Body of pancreas (tissue), 4 donors: ENCODE measurements at regions not wholly inside any gene's neighbourhood (a gene's known extent, or its start where the extent isn't known, plus 50 kb on each side); places are given as distances from the start of the nearest gene placed in this dataset.

Experiments
- ATAC-seq: fragments of 150-250 bp; one replicate; pipeline ENCODE4 v1.9.1; 2016
- DNase-seq, 4 donors: peaks; one replicate each; pipeline ENCODE4 v3.0.0-alpha.2; 2019
- H3K27ac ChIP-seq, 4 donors: fragments of 200-600 bp; sonication (generic); 1 replicate in 3 of 4; 2 replicates in 1 of 4; pipeline versions ENCODE4 v1.5.1 to v1.6.1; 2016 to 2019; ENCODE audit warnings: mild to moderate bottlenecking in 1 of 4, mixed read lengths in 1 of 4, moderate library complexity in 1 of 4
- H3K27me3 ChIP-seq, 2 donors: fragments of 200-600 bp; sonication (generic); one replicate each; pipeline ENCODE4 v1.6.0; 2016; ENCODE audit warnings: mild to moderate bottlenecking in 1 of 2
- H3K36me3 ChIP-seq, 2 donors: fragments of 200-600 bp; sonication (generic); replicated peaks in 1 of 2; 2 replicates each; pipeline ENCODE4 v1.5.1; 2016; ENCODE audit warnings: low read depth in 2 of 2; ENCODE audit not compliant: insufficient read depth in 1 of 2
- H3K4me1 ChIP-seq: fragments of 200-600 bp; sonication (generic); one replicate; pipeline ENCODE4 v1.6.0; 2016
- H3K4me3 ChIP-seq, 2 donors: fragments of 200-600 bp; sonication (generic); 1 replicate in 1 of 2; 2 replicates in 1 of 2; pipeline ENCODE4 v1.5.1; 2016 to 2019
- H3K9me3 ChIP-seq, 3 donors: fragments of 200-600 bp; sonication (generic); 1 replicate in 2 of 3; 2 replicates in 1 of 3; pipeline ENCODE4 v1.5.1; 2016
- POLR2A ChIP-seq, 3 donors: fragments of 450-650 bp; IDR thresholded peaks; one replicate each; pipeline ENCODE4 v1.6.1; 2016; ENCODE audit warnings: antibody characterized with exemption in 3 of 3, mild to moderate bottlenecking in 2 of 3
- WGBS, 2 donors: methylation state at CpG; one replicate each; pipeline ENCODE4 v1.1.5; 2017; 5-methylcytosine and 5-hydroxymethylcytosine counted together
- intact Hi-C: fragments of 100-400 bp; cut with DNase I; formaldehyde crosslinking; loops from one replicate; pipeline ENCODE4 v1.15.1; 2023
- TF ChIP-seq, protein P1 (sequence below), 7 experiments: fragments of 450-650 bp in 4 of 7; fragments of 200-600 bp in 3 of 7; sonication (generic) in 3 of 7; IDR thresholded peaks; one replicate each; pipeline ENCODE4 v1.5.1; 2016 to 2019; ENCODE audit warnings: antibody characterized with exemption in 7 of 7

- Histone ChIP-seq H3K36me3 (no peaks in the 10 kb centered on the region), H3K27me3 (no peaks in the 10 kb centered on the region), H3K4me3 (no peak overlapping the region), H3K27ac (no peak overlapping the region), H3K9me3 (no peaks in the 10 kb centered on the region), H3K4me1 (no peaks in the 10 kb centered on the region)
- WGBS, 2 donors, result 61 to 67% methylated on average over 3 of the region's 3 CpGs
- no peak for TF ChIP-seq POLR2A (IDR thresholded peaks at IDR 0.05)
- TF ChIP-seq, protein P1, sequence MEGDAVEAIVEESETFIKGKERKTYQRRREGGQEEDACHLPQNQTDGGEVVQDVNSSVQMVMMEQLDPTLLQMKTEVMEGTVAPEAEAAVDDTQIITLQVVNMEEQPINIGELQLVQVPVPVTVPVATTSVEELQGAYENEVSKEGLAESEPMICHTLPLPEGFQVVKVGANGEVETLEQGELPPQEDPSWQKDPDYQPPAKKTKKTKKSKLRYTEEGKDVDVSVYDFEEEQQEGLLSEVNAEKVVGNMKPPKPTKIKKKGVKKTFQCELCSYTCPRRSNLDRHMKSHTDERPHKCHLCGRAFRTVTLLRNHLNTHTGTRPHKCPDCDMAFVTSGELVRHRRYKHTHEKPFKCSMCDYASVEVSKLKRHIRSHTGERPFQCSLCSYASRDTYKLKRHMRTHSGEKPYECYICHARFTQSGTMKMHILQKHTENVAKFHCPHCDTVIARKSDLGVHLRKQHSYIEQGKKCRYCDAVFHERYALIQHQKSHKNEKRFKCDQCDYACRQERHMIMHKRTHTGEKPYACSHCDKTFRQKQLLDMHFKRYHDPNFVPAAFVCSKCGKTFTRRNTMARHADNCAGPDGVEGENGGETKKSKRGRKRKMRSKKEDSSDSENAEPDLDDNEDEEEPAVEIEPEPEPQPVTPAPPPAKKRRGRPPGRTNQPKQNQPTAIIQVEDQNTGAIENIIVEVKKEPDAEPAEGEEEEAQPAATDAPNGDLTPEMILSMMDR (IDR thresholded peaks at IDR 0.05), result no peak
- no peak for DNase-seq
- intact Hi-C loops, result no loop called here
- no peak for ATAC-seq
Measured at GRCh38 chr2:167862782-167863181, 384.6 kb downstream of the STK39 start.

DNA sequence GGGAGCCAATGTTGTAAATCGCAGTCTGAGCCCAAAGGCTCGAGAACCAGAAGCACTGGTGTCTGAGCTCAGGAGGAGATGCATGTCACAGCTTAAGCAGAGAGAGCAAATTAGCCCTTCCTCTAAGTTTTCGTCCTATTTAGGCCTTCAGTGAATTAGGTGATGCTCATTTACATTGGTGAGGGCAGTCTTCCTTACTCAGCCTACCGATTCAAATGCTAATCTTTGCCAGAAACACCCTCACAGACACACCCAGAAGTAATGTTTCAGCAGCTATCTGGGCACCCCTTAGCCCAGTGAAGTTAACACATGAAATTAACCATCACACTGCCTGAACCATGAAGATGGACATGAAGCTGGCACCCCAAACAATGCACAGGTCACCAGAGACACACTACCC lies 385.1 kb downstream of the STK39 start:
- Histone ChIP-seq H3K4me1 (no peaks in the 10 kb centered on the region), H3K4me3 (no peak overlapping the region), H3K9me3 (no peaks in the 10 kb centered on the region), H3K27me3 (no peaks in the 10 kb centered on the region), H3K27ac (no peak overlapping the region), H3K36me3 (no peaks in the 10 kb centered on the region)
- no peak for ATAC-seq
- WGBS, 2 donors, result 87 to 92% methylated on average over 4 of the region's 4 CpGs
- intact Hi-C loops, result no loop called here
- DNase-seq, result no peak
- TF ChIP-seq, protein P1 (IDR thresholded peaks at IDR 0.05), result no peak
- no peak for TF ChIP-seq POLR2A (IDR thresholded peaks at IDR 0.05)

DNA sequence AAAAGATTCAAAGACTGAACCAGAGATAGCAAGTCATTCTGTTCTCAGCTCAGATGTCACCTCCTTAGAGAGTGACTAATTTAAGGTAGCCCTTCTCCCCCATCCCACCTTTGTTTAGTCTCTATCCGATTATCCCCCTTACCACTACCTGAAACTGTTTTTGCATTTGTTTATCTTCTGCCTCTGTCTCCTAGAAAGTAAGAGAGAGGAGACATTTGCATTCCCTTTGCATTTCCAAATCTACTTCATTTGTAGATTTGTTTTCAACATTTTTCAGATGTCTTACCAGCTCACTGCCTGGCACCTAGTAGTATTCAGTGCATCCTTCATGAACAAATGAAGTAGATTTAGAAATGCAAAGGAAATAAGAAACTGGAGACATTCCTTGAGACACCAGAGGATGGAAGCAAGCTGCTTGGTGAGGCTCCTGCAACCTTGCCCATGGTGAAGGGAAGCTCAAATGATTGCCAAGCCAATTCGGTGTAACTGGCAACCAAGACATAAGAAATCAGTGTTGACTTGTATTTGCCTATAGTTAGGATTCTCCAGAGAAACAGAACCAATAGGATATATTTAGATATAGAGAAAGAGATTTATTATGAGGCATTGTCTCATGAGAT lies 385.7 kb downstream of the STK39 start:
- 84 to 85% methylated on average over 2 of the region's 2 CpGs for WGBS, 2 donors
- Histone ChIP-seq H3K27ac (no peak overlapping the region), H3K9me3 (no peaks in the 10 kb centered on the region), H3K4me3 (no peak overlapping the region), H3K36me3 (no peaks in the 10 kb centered on the region), H3K27me3 (no peaks in the 10 kb centered on the region), H3K4me1 (no peaks in the 10 kb centered on the region)
- TF ChIP-seq, protein P1 (IDR thresholded peaks at IDR 0.05), result no peak
- no peak for TF ChIP-seq POLR2A (IDR thresholded peaks at IDR 0.05)
- ATAC-seq, result no peak
- intact Hi-C loops, result no loop called here
- no peak for DNase-seq

DNA sequence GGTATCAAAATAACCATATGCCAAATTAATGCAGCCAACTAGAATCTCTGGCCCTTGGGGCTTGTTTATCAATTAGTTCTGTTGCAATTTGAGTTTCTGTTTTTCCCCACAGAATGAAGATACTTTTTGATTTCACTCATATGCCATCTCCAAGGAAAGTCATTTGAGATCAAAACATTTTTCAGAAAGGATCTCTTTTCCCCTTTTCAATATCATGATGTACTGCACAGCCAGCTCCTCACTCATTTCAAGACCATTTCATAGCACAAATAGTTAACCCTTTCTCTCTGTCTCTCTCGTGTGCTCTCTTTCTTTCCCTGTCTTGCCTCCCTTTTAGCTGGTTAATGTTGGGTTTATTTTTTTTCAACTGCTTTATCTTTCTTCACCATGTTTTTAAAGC lies 387.3 kb downstream of the STK39 start:
- Histone ChIP-seq H3K27me3 (no peaks in the 10 kb centered on the region), H3K4me3 (no peak overlapping the region), H3K36me3 (no peaks in the 10 kb centered on the region), H3K9me3 (no peaks in the 10 kb centered on the region), H3K27ac (no peak overlapping the region), H3K4me1 (no peaks in the 10 kb centered on the region)
- 61% methylated on average over 1 of the region's 1 CpG for WGBS, 2 donors
- no peak for TF ChIP-seq POLR2A (IDR thresholded peaks at IDR 0.05)
- TF ChIP-seq, protein P1 (IDR thresholded peaks at IDR 0.05), result no peak
- ATAC-seq (no peak), DNase-seq (no peak)
- intact Hi-C loops, result no loop called here

- no peak overlapping the region for H3K4me3 ChIP-seq
- intact Hi-C loops, result no loop called here
- H3K27ac ChIP-seq, result no peak overlapping the region
- no peaks in the 10 kb centered on the region for H3K36me3 ChIP-seq
- no peaks in the 10 kb centered on the region for H3K4me1 ChIP-seq
- ATAC-seq (no peak), DNase-seq (no peak)
- TF ChIP-seq POLR2A (IDR thresholded peaks at IDR 0.05), result no peak
- H3K9me3 ChIP-seq, result no peaks in the 10 kb centered on the region
- WGBS, 2 donors, result 77 to 94% methylated on average over 1 of the region's 1 CpG
- H3K27me3 ChIP-seq, result no peaks in the 10 kb centered on the region
Measured at GRCh38 chr2:167859676-167860075, 387.7 kb downstream of the STK39 start.
